Chondrocyte (in vitro differentiated cells): ENCODE measurements at regions not wholly inside any gene's neighbourhood (a gene's known extent, or its start where the extent isn't known, plus 50 kb on each side); places are given as distances from the start of the nearest gene placed in this dataset.

Experiments used
- DNase-seq: peaks from one replicate; pipeline ENCODE4 v3.0.0; 2021; ENCODE audit warnings: mixed read lengths, low spot score
- H3K27ac Mint-ChIP-seq: one replicate; pipeline ENCODE4 v1.8.0; 2021; ENCODE audit warnings: mild to moderate bottlenecking, moderate library complexity, mixed read lengths; ENCODE audit not compliant: unreplicated experiment
- H3K27me3 Mint-ChIP-seq: 2 replicates; pipeline ENCODE4 v1.8.0; 2021; ENCODE audit warnings: low read depth, mixed read lengths
- H3K36me3 Mint-ChIP-seq: 2 replicates; pipeline ENCODE4 v1.8.0; 2021; ENCODE audit warnings: low read depth, mixed read lengths
- H3K4me1 Mint-ChIP-seq: 2 replicates; pipeline ENCODE4 v1.8.0; 2021; ENCODE audit warnings: low read depth, mild to moderate bottlenecking, mixed read lengths
- H3K4me3 Mint-ChIP-seq: one replicate; pipeline ENCODE4 v1.8.0; 2021; ENCODE audit warnings: mild to moderate bottlenecking, moderate library complexity, mixed read lengths; ENCODE audit not compliant: unreplicated experiment
- H3K9me3 Mint-ChIP-seq: 2 replicates; pipeline ENCODE4 v1.8.0; 2021; ENCODE audit warnings: low read depth, mixed read lengths
- TF ChIP-seq, protein P1 (sequence below): fragments of 200-600 bp; sonication (generic); IDR thresholded peaks from 2 replicates; pipeline ENCODE4 v1.5.0; 2021; ENCODE audit warnings: antibody characterized with exemption, mild to moderate bottlenecking, moderate library complexity

DNA sequence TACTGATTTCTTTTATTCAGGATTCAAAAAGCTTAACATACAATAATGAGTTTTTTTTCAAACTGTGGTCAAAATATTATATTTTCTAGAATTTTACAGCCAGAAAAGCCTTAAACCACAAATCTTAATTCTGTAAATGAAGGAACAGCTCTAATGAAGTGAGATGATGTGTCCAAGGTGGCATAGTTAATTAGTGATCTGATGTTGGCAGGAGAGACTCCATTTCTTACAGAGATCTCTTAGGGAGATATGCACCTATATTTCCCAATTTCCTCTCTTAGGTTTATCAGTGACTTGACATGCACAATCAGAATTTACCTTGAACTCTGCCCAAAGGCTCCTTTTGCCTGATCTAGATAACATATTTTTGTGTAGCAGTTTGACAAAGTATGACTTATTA lies 211.1 kb upstream of the ZNF804B start:
- Mint-ChIP-seq H3K27me3 (peaks cover 2% of the 10 kb centered on the region), H3K9me3 (peaks cover 13% of the 10 kb centered on the region), H3K27ac (no peak overlapping the region), H3K4me1 (no peaks in the 10 kb centered on the region), H3K36me3 (no peaks in the 10 kb centered on the region), H3K4me3 (no peak overlapping the region)
- no peak for DNase-seq
- TF ChIP-seq, protein P1, sequence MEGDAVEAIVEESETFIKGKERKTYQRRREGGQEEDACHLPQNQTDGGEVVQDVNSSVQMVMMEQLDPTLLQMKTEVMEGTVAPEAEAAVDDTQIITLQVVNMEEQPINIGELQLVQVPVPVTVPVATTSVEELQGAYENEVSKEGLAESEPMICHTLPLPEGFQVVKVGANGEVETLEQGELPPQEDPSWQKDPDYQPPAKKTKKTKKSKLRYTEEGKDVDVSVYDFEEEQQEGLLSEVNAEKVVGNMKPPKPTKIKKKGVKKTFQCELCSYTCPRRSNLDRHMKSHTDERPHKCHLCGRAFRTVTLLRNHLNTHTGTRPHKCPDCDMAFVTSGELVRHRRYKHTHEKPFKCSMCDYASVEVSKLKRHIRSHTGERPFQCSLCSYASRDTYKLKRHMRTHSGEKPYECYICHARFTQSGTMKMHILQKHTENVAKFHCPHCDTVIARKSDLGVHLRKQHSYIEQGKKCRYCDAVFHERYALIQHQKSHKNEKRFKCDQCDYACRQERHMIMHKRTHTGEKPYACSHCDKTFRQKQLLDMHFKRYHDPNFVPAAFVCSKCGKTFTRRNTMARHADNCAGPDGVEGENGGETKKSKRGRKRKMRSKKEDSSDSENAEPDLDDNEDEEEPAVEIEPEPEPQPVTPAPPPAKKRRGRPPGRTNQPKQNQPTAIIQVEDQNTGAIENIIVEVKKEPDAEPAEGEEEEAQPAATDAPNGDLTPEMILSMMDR = no peak

DNA sequence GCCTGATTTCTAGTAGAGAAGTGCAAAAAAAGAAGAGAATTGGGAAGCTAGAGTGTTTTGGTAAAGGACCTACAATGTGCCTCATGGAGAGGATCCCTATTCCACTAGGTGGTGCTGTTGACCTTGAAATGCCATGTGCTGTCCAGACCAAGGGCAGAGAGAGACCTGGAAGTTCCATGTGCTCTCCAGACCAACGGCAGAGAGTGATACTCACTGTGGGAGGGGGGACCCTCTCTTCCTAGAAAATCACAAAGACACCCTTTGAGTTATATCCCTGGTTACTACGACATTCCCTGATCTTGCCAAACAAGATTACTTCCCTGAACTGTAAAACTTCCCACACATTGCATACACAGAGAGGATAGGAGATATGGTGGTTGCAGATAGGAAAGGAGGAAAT lies 212.7 kb upstream of the ZNF804B start:
- H3K27me3 Mint-ChIP-seq = peaks cover 2% of the 10 kb centered on the region
- no peak overlapping the region for H3K4me3 Mint-ChIP-seq
- H3K36me3 Mint-ChIP-seq = no peaks in the 10 kb centered on the region
- DNase-seq = no peak
- no peak overlapping the region for H3K27ac Mint-ChIP-seq
- peaks cover 13% of the 10 kb centered on the region for H3K9me3 Mint-ChIP-seq
- H3K4me1 Mint-ChIP-seq = no peaks in the 10 kb centered on the region
- TF ChIP-seq, protein P1 = peak; percentile 75

DNA sequence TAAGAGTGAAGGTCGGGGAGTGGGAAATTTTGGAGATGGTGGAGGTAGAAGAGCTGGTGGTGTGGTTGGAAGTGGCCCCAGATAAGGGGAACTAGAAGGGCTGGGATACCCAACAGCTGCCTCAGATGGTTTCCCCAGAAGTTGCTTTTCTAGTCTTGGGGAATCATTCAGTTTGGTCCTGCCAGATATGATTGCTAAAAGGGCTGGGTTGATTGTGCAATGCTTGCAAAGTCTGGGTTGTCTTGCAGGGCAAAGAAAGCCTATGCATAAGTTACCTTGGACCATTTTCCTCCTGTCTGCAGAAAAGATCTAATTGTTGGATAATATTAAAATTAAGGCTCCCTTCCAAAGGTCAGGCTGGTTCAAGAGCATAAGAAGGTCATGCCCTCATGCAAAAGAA lies 213.8 kb upstream of the ZNF804B start:
- H3K4me3 Mint-ChIP-seq = no peak overlapping the region
- no peaks in the 10 kb centered on the region for H3K4me1 Mint-ChIP-seq
- peaks cover 13% of the 10 kb centered on the region for H3K9me3 Mint-ChIP-seq
- no peak for DNase-seq
- no peaks in the 10 kb centered on the region for H3K36me3 Mint-ChIP-seq
- H3K27me3 Mint-ChIP-seq = peaks cover 2% of the 10 kb centered on the region
- TF ChIP-seq, protein P1 = no peak
- no peak overlapping the region for H3K27ac Mint-ChIP-seq

DNA sequence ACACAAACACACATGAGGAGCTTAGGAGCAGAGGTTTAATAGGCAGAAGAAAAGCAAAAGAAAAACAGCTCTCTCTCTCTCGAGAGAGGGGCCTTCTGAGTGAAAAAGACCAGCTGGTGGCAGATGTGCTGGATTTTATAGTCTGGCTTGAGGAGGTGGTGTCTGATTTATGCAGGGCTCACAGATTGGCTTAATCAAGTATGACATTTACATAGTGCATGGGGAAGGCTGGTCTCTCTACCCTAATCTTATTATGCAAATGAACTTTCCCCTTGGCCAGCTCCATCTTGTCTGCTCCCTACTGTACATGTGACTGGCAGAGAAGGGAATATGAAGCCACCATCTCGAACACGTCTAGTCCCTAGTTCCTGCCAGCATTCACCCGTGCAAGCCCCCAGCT lies 219.5 kb upstream of the ZNF804B start:
- Mint-ChIP-seq H3K4me1 (no peaks in the 10 kb centered on the region), H3K4me3 (no peak overlapping the region), H3K27me3 (no peaks in the 10 kb centered on the region)

DNA sequence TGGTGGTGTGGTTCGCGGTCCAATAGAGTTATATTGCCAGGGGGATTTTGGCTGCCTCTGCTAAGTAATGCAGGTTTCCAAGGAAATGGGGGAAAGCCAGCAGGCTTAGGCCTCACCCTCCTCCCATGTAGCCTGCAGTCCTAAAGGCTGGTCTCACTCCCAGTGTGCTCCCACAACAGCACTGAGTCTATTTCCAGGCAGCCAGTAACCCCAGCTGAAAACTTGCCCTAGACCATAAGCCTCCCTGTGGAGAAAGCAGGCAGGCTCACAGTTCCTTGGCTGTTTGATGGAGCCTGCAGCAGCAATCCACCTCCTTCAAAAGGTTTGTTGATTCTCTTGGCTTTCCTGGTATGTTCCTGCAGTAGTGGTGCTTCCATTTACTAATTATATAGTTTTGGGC lies 220.0 kb upstream of the ZNF804B start:
- TF ChIP-seq, protein P1 = no peak
- Mint-ChIP-seq H3K27me3 (no peaks in the 10 kb centered on the region), H3K27ac (no peak overlapping the region), H3K4me3 (no peak overlapping the region), H3K4me1 (no peaks in the 10 kb centered on the region), H3K36me3 (no peaks in the 10 kb centered on the region), H3K9me3 (peaks cover 26% of the 10 kb centered on the region)
- DNase-seq = no peak

More for the DNA sequence above, 219.5 kb upstream of the ZNF804B start:
- DNase-seq = no peak
- Mint-ChIP-seq H3K9me3 (peaks cover 26% of the 10 kb centered on the region), H3K27ac (no peak overlapping the region), H3K36me3 (no peaks in the 10 kb centered on the region)
- TF ChIP-seq, protein P1 = no peak
